Upper lobe of left lung (tissue), 4 donors: ENCODE measurements at regions not wholly inside any gene's neighbourhood (a gene's known extent, or its start where the extent isn't known, plus 50 kb on each side); places are given as distances from the start of the nearest gene placed in this dataset.

ENCODE experiments used
- CTCF ChIP-seq, 6 experiments: fragments of 450-650 bp in 4 of 6; fragments of 200-600 bp in 2 of 6; sonication (generic) in 2 of 6; IDR thresholded peaks; one replicate each; pipeline ENCODE4 v1.5.1; 2016 to 2019; ENCODE audit warnings: antibody characterized with exemption in 6 of 6
- EP300 ChIP-seq, 4 donors: sonication (generic); formaldehyde crosslinking; IDR thresholded peaks; one replicate each; pipeline ENCODE4 v1.5.1; 2017; ENCODE audit warnings: antibody characterized with exemption in 4 of 4, control low read depth in 2 of 4
- POLR2A ChIP-seq, 4 donors: fragments of 450-650 bp; IDR thresholded peaks; one replicate each; pipeline ENCODE4 v1.5.1; 2016 to 2017; ENCODE audit warnings: antibody characterized with exemption in 4 of 4, mild to moderate bottlenecking in 2 of 4

GRCh38 chr10:20608503-20608902, 288.6 kb downstream of the NEBL start:
- TF ChIP-seq CTCF (IDR thresholded peaks at IDR 0.05) = no peak
- TF ChIP-seq POLR2A (IDR thresholded peaks at IDR 0.05) = no peak
- no peak for TF ChIP-seq EP300 (IDR thresholded peaks at IDR 0.05)
